ENCODE measurements at regions not wholly inside any gene's neighbourhood (a gene's known extent, or its start where the extent isn't known, plus 50 kb on each side); places are given as distances from the start of the nearest gene placed in this dataset.
A peak's percentile ranks its signal among the peaks of the same experiment; 100 is the strongest.
"Not testable (repeated sequence)": the region's sequence is repeated elsewhere in the genome, so short reads cannot be mapped to it uniquely, and the experiment has no call there.

- peaks cover 18% of the 10 kb centered on the region; the same call in 1 of the 2 replicates for H3K9me3 ChIP-seq (ENCODE audit: insufficient read depth, low read depth, low read length)
- no peaks in the 10 kb centered on the region; the same call in 1 of the 2 replicates for H3K4me1 ChIP-seq (ENCODE audit: insufficient read depth, low read length)
- H3K27ac ChIP-seq (ENCODE audit: low read length): no peak overlapping the region
- H3K36me3 ChIP-seq (ENCODE audit: insufficient read depth, low read depth, low read length): peaks cover 3% of the 10 kb centered on the region; the same call in 1 of the 2 replicates
- no peak overlapping the region for H3K9ac ChIP-seq (ENCODE audit: low read depth, low read length)
- no peak overlapping the region for H3K4me3 ChIP-seq (ENCODE audit: low read length)
- no peaks in the 10 kb centered on the region for H3K27me3 ChIP-seq (ENCODE audit: insufficient read depth, low read length)
Measured at GRCh38 chr13:64740493-64740892, 2489.6 kb downstream of the PCDH9 start.

- Histone ChIP-seq H3K4me1 (ENCODE audit: insufficient read depth, low read length) (peaks cover 5% of the 10 kb centered on the region), H3K9ac (ENCODE audit: low read depth, low read length) (no peak overlapping the region), H3K4me3 (ENCODE audit: low read length) (no peak overlapping the region), H3K36me3 (ENCODE audit: insufficient read depth, low read depth, low read length) (no peaks in the 10 kb centered on the region), H3K27ac (ENCODE audit: low read length) (no peak overlapping the region), H3K27me3 (ENCODE audit: insufficient read depth, low read length) (no peaks in the 10 kb centered on the region), H3K9me3 (ENCODE audit: insufficient read depth, low read depth, low read length) (no peaks in the 10 kb centered on the region)
Measured at GRCh38 chr13:64725492-64725891, 2504.6 kb downstream of the PCDH9 start.

GRCh38 chr13:64723724-64724123 lies 2506.4 kb downstream of the PCDH9 start:
- Histone ChIP-seq H3K36me3 (ENCODE audit: insufficient read depth, low read depth, low read length) (no peaks in the 10 kb centered on the region), H3K4me1 (ENCODE audit: insufficient read depth, low read length) (peaks cover 5% of the 10 kb centered on the region), H3K4me3 (ENCODE audit: low read length) (no peak overlapping the region), H3K9me3 (ENCODE audit: insufficient read depth, low read depth, low read length) (no peaks in the 10 kb centered on the region), H3K27ac (ENCODE audit: low read length) (no peak overlapping the region), H3K27me3 (ENCODE audit: insufficient read depth, low read length) (no peaks in the 10 kb centered on the region), H3K9ac (ENCODE audit: low read depth, low read length) (no peak overlapping the region)

- no peak overlapping the region for H3K27ac ChIP-seq (ENCODE audit: low read length)
- H3K36me3 ChIP-seq (ENCODE audit: insufficient read depth, low read depth, low read length): no peaks in the 10 kb centered on the region
- H3K9me3 ChIP-seq (ENCODE audit: insufficient read depth, low read depth, low read length): no peaks in the 10 kb centered on the region
- no peak overlapping the region for H3K4me3 ChIP-seq (ENCODE audit: low read length)
- H3K27me3 ChIP-seq (ENCODE audit: insufficient read depth, low read length): no peaks in the 10 kb centered on the region
- no peak overlapping the region for H3K9ac ChIP-seq (ENCODE audit: low read depth, low read length)
- peaks cover 13% of the 10 kb centered on the region for H3K4me1 ChIP-seq (ENCODE audit: insufficient read depth, low read length)
Measured at GRCh38 chr13:64718116-64718515, 2512.0 kb downstream of the PCDH9 start.

DNA sequence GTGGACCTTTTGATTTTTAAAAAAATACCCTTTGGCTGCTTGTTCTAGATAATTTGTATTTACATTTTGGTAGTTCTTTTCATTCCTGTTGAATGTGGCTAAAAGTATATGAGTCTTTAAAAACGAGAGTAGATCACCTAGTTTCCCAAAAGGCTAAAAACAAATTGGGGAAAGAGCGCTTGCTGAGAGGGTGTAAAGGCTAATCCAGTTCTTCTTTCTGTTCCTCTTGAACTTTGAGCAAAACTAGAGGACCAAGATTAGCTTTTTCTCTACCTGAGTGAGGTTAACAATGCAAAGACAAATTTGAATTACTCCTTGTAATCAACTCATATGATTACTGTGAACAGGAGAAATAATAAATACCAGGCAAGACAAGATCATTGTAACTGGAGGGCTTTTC lies 2513.2 kb downstream of the PCDH9 start:
- Histone ChIP-seq H3K27ac (ENCODE audit: low read length) (no peak overlapping the region), H3K4me3 (ENCODE audit: low read length) (no peak overlapping the region), H3K9ac (ENCODE audit: low read depth, low read length) (no peak overlapping the region), H3K4me1 (ENCODE audit: insufficient read depth, low read length) (peaks cover 13% of the 10 kb centered on the region; the same call in 1 of the 2 replicates), H3K9me3 (ENCODE audit: insufficient read depth, low read depth, low read length) (peaks cover 5% of the 10 kb centered on the region; the same call in 1 of the 2 replicates), H3K27me3 (ENCODE audit: insufficient read depth, low read length) (no peaks in the 10 kb centered on the region), H3K36me3 (ENCODE audit: insufficient read depth, low read depth, low read length) (no peaks in the 10 kb centered on the region)

GRCh38 chr13:64709079-64709478 lies 2521.1 kb downstream of the PCDH9 start:
- H3K36me3 ChIP-seq (ENCODE audit: insufficient read depth, low read depth, low read length): no peaks in the 10 kb centered on the region
- H3K27me3 ChIP-seq (ENCODE audit: insufficient read depth, low read length): no peaks in the 10 kb centered on the region
- H3K4me3 ChIP-seq (ENCODE audit: low read length): no peak overlapping the region
- H3K9me3 ChIP-seq (ENCODE audit: insufficient read depth, low read depth, low read length): peaks cover 5% of the 10 kb centered on the region; the same call in 1 of the 2 replicates
- no peak overlapping the region for H3K9ac ChIP-seq (ENCODE audit: low read depth, low read length)
- no peak overlapping the region for H3K27ac ChIP-seq (ENCODE audit: low read length)
- H3K4me1 ChIP-seq (ENCODE audit: insufficient read depth, low read length): no peaks in the 10 kb centered on the region

DNA sequence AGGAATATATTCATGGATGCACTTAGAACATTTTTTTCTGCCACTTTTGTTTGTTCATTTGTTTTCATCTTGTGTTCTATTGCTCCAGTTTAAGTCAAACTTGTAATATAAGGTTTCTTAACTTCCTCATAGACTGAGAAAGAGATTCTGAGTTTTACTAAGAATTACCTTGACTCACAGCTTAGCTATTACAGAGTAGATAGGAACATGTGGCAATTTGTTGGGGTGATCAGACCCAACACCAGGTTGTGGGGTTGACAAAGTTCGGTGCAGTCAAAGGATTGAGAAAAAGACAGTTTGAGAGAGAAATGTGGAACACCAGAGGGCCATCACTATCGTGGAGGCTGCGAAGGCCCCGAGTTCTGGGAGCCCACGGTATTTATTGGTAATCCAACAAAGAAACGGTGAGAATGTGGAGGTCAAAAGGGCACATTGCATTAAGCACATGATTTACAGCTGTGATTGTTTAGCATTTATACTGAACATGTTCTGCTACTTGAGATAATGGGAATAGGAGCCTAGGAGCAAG lies 2526.0 kb downstream of the PCDH9 start:
- Histone ChIP-seq H3K36me3 (ENCODE audit: insufficient read depth, low read depth, low read length) (no peaks in the 10 kb centered on the region), H3K27ac (ENCODE audit: low read length) (no peak overlapping the region), H3K9ac (ENCODE audit: low read depth, low read length) (no peak overlapping the region), H3K27me3 (ENCODE audit: insufficient read depth, low read length) (no peaks in the 10 kb centered on the region), H3K4me3 (ENCODE audit: low read length) (no peak overlapping the region), H3K9me3 (ENCODE audit: insufficient read depth, low read depth, low read length) (no peaks in the 10 kb centered on the region), H3K4me1 (ENCODE audit: insufficient read depth, low read length) (no peaks in the 10 kb centered on the region)

- Histone ChIP-seq H3K9ac (ENCODE audit: low read depth, low read length) (no peak overlapping the region), H3K27ac (ENCODE audit: low read length) (no peak overlapping the region), H3K27me3 (ENCODE audit: insufficient read depth, low read length) (no peaks in the 10 kb centered on the region), H3K36me3 (ENCODE audit: insufficient read depth, low read depth, low read length) (no peaks in the 10 kb centered on the region), H3K9me3 (ENCODE audit: insufficient read depth, low read depth, low read length) (no peaks in the 10 kb centered on the region), H3K4me3 (ENCODE audit: low read length) (no peak overlapping the region), H3K4me1 (ENCODE audit: insufficient read depth, low read length) (no peaks in the 10 kb centered on the region)
Measured at GRCh38 chr13:64697226-64697625, 2532.9 kb downstream of the PCDH9 start.

GRCh38 chr13:64688893-64689677 lies 2541.1 kb downstream of the PCDH9 start:
- Histone ChIP-seq H3K36me3 (ENCODE audit: insufficient read depth, low read depth, low read length) (no peaks in the 10 kb centered on the region), H3K4me3 (ENCODE audit: low read length) (no peak overlapping the region), H3K9me3 (ENCODE audit: insufficient read depth, low read depth, low read length) (no peaks in the 10 kb centered on the region), H3K27ac (ENCODE audit: low read length) (no peak overlapping the region), H3K4me1 (ENCODE audit: insufficient read depth, low read length) (peaks cover 17% of the 10 kb centered on the region), H3K27me3 (ENCODE audit: insufficient read depth, low read length) (no peaks in the 10 kb centered on the region), H3K9ac (ENCODE audit: low read depth, low read length) (no peak overlapping the region)

DNA sequence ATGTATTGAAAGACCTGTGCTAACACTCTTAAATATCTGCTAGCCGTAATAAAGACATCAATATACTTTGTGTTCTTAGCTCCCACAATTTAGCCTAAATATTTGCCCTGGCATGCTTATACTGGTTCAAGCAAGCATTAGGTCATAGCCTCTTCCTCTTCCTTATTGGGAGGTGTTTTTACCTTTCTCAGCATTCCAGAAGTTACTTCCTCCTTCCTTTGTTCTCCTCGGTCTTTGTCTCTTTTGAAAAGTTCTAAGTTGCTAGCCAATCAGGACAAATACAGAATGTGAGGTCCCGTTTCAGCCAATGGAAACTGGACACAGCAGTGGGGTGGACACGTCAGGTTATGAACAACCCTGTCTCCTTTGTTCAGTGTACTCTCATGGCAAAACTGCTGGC lies 2543.6 kb downstream of the PCDH9 start:
- not testable (repeated sequence) for H3K9ac ChIP-seq (ENCODE audit: low read depth, low read length); H3K36me3 ChIP-seq (ENCODE audit: insufficient read depth, low read depth, low read length); H3K4me3 ChIP-seq (ENCODE audit: low read length); H3K27me3 ChIP-seq (ENCODE audit: insufficient read depth, low read length); H3K27ac ChIP-seq (ENCODE audit: low read length); H3K9me3 ChIP-seq (ENCODE audit: insufficient read depth, low read depth, low read length)
- peaks cover 30% of the 10 kb centered on the region for H3K4me1 ChIP-seq (ENCODE audit: insufficient read depth, low read length)

DNA sequence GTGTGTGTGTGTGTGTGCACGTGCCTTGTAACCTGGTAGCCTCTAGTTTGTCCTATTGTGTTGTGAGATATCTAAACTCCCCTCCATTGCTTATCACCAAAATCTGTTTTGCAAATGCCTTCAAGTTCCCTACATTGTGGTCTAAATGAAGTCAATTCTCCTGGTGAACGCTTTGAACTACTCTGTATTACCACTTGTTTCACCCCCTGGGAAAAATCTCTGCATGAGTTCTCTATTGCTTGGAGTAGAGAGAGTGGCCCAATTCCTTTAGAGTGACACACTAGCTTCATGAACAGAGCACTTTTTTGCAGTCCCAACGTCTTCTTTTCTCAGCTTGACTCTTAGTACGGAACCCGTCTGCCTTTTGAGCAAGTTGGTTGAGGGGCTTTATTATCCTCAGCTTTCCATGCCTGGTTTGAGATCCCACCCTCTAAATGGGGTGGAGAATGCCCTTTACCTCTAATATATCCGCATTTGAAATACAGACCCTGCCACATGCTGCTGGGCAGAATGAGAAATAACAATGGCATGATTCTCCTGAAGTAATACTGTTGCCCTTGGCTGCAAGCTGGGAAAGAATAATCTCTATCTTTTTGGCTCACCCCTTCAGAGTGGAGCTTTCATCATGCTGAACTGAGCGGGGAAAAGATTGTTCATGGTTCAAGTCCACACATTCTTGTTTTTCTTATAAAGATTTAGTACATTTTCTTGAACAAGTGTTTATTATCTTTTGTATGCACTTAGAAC lies 2545.3 kb downstream of the PCDH9 start:
- peak overlapping the region; percentile 85 for H3K27ac ChIP-seq (ENCODE audit: low read length)
- peak overlapping the region; percentile 57 for H3K9ac ChIP-seq (ENCODE audit: low read depth, low read length)

More for the DNA sequence above, 2545.3 kb downstream of the PCDH9 start:
- Histone ChIP-seq H3K4me3 (ENCODE audit: low read length) (peak overlapping the region; percentile 20; the same call in 1 of the 2 replicates), H3K36me3 (ENCODE audit: insufficient read depth, low read depth, low read length) (no peaks in the 10 kb centered on the region), H3K27me3 (ENCODE audit: insufficient read depth, low read length) (no peaks in the 10 kb centered on the region), H3K4me1 (ENCODE audit: insufficient read depth, low read length) (peaks cover 30% of the 10 kb centered on the region), H3K9me3 (ENCODE audit: insufficient read depth, low read depth, low read length) (no peaks in the 10 kb centered on the region; the same call in none of the 2 replicates)
